ENCODE measurements at regions not wholly inside any gene's neighbourhood (a gene's known extent, or its start where the extent isn't known, plus 50 kb on each side); places are given as distances from the start of the nearest gene placed in this dataset.

DNA sequence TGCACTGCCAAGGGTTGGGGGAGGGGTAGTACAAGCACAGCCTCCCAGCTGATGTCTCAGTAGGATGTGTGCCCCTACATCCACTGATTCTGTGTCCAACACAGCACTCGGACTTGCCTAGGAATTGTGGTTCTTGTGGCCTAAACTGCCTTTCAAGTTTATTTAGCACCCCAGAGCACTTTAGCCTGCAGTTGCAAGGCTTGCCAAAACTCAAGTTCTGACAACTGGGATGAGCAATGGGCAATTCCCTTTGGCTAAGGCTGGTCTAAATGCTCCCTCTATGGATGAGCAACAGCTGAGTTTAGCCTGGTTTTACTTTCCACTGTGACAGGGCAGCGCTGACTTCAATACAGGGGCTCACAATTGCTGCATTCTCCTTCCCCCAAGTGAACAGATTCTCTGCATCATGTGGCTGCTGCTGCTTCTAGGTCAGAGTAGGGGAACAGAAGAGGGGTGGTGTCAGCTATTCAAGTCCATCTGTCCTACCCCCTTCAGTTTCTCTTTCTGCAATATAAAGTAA lies 471.5 kb downstream of the PIK3C3 start:
- no peaks in the 10 kb centered on the region for H3K9me1 ChIP-seq (replicated peaks; ENCODE audit: control insufficient read depth, extremely low read depth, insufficient read depth, low read length)
- H3K4me2 ChIP-seq (ENCODE audit: insufficient read depth, low read length): no peak overlapping the region
- H3K9ac ChIP-seq (replicated peaks; ENCODE audit: extremely low read depth, insufficient read depth, low read length): no peak overlapping the region
- no peak for DNase-seq (ENCODE audit: low read depth, low spot score)
- H3K27me3 ChIP-seq (ENCODE audit: control insufficient read depth in 2 of 2, insufficient read depth in 2 of 2, low read length in 2 of 2): no peaks in the 10 kb centered on the region
- no peaks in the 10 kb centered on the region for H4K20me1 ChIP-seq (replicated peaks; ENCODE audit: control insufficient read depth, extremely low read depth, insufficient read depth, low read length)
- intact Hi-C loops (cut with micrococcal nuclease): no loop called here
- H3K36me3 ChIP-seq (ENCODE audit: control insufficient read depth in 2 of 2, extremely low read depth in 1 of 2, insufficient read depth in 2 of 2, low read length in 2 of 2): no peaks in the 10 kb centered on the region
- dilution Hi-C loops (cut with MboI; ENCODE audit: extremely low pct_ligation_motif_present, low sequenced_read_pairs): no loop called here
- ChIA-PET POLR2A (no interaction called here), CTCF (no interaction called here)
- BruUV-seq (replicated peaks): no TSS peak
- no peaks in the 10 kb centered on the region for H3K79me2 ChIP-seq (ENCODE audit: control insufficient read depth, insufficient read depth, low read length)
- H3K27ac ChIP-seq (ENCODE audit: insufficient read depth, low read depth, low read length): no peak overlapping the region
- no peak overlapping the region for H2AFZ ChIP-seq (ENCODE audit: low read depth, low read length)
- no peak for FAIRE-seq
- no peak overlapping the region for H3K4me3 ChIP-seq (replicated peaks in 1 of 3; ENCODE audit: insufficient read depth in 1 of 3, low read depth in 1 of 3, low read length in 3 of 3)
- H3K4me1 ChIP-seq (ENCODE audit: control insufficient read depth, extremely low read depth, insufficient read depth, low read length): no peaks in the 10 kb centered on the region
- TF ChIP-seq JUN (IDR thresholded peaks at IDR 0.05; ENCODE audit: borderline replicate concordance, insufficient read depth, insufficient read length, low read depth) (no peak), EZH2 (IDR thresholded peaks at IDR 0.05; ENCODE audit: borderline replicate concordance, low read depth, low read length, severe bottlenecking) (no peak), CTCF (IDR thresholded peaks at IDR 0.05; ENCODE audit: extremely low read depth in 1 of 2, insufficient read depth in 1 of 2, low read depth in 1 of 2, low read length in 2 of 2) (no peak), POLR2AphosphoS5 (IDR thresholded peaks at IDR 0.05; ENCODE audit: insufficient read depth, low read depth, low read length) (no peak), POLR2A (IDR thresholded peaks at IDR 0.05; ENCODE audit: low read depth, low read length) (no peak), GATA2 (IDR thresholded peaks at IDR 0.05; ENCODE audit: insufficient read depth, insufficient read length, low read depth, low read length) (no peak), FOS (IDR thresholded peaks at IDR 0.05; ENCODE audit: borderline replicate concordance, insufficient read depth, low read length) (no peak), MYC (IDR thresholded peaks at IDR 0.05; ENCODE audit: low read depth, low read length) (no peak)
- TF ChIP-seq, protein P1, sequence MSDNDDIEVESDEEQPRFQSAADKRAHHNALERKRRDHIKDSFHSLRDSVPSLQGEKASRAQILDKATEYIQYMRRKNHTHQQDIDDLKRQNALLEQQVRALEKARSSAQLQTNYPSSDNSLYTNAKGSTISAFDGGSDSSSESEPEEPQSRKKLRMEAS (IDR thresholded peaks at IDR 0.05; ENCODE audit: insufficient read depth, insufficient read length): no peak
- peaks cover 5% of the 10 kb centered on the region for H3K9me3 ChIP-seq (replicated peaks; ENCODE audit: control insufficient read depth, insufficient read depth, low read length)

All from endothelial cell of umbilical vein (primary cell).